IMR-90 (cell line): ENCODE measurements at regions not wholly inside any gene's neighbourhood (a gene's known extent, or its start where the extent isn't known, plus 50 kb on each side); places are given as distances from the start of the nearest gene placed in this dataset.

Experiments used
- ATAC-seq: fragments of 200-7000 bp; cut with Tn5 transposase; 2 replicates; pipeline ENCODE4 v1.9.1; 2020; ENCODE audit warnings: low read depth, mild to moderate bottlenecking, moderate library complexity
- BruUV-seq: library from RNA; stranded (reverse); fragments of 400-500 nt; replicated peaks from 2 replicates; lab custom pipeline; 2021; lab: Mats Ljungman, UMichigan
- CTCF ChIA-PET: fragments of 300-600 bp; formaldehyde crosslinking; extraction: SDS; loops from one replicate; lab custom pipeline; 2021; ENCODE audit warnings: antibody characterized with exemption; lab: Yijun Ruan, JAX
- POLR2A ChIA-PET: fragments of 300-600 bp; sonication (Branson Sonifier 250); formaldehyde crosslinking; loops from one replicate; lab custom pipeline; 2022; ENCODE audit warnings: antibody characterized with exemption; ENCODE audit not compliant: unreplicated experiment; lab: Charles Lee
- DNase-seq: peaks from one replicate; pipeline ENCODE4 v3.0.0; 2013
- H2AFZ ChIP-seq: replicated peaks from 2 replicates; pipeline ENCODE3; 2013; ENCODE audit warnings: low read length, mild to moderate bottlenecking; ENCODE audit not compliant: poor library complexity
- H2AK5ac ChIP-seq: 2 replicates; pipeline ENCODE4 v1.6.1; 2013; ENCODE audit warnings: low read depth, low read length, inconsistent platforms
- H2AK9ac ChIP-seq: replicated peaks from 2 replicates; pipeline ENCODE3; 2013; ENCODE audit warnings: mild to moderate bottlenecking, low read depth, low read length, moderate library complexity; ENCODE audit not compliant: poor library complexity
- H2BK120ac ChIP-seq: 2 replicates; pipeline ENCODE4 v1.6.1; 2013; ENCODE audit warnings: low read depth, low read length, inconsistent platforms
- H2BK15ac ChIP-seq: 3 replicates; pipeline ENCODE4 v1.6.1; 2013; ENCODE audit warnings: low read depth, low read length, inconsistent platforms
- H2BK20ac ChIP-seq: 2 replicates; pipeline ENCODE4 v1.6.1; 2013; ENCODE audit warnings: low read depth, mild to moderate bottlenecking, inconsistent platforms, low read length, moderate library complexity
- H2BK5ac ChIP-seq: 2 replicates; pipeline ENCODE4 v1.6.1; 2013; ENCODE audit warnings: mild to moderate bottlenecking, low read depth, low read length, inconsistent platforms; ENCODE audit not compliant: poor library complexity, severe bottlenecking
- H3K14ac ChIP-seq: replicated peaks from 2 replicates; pipeline ENCODE4 v1.6.1; 2013; ENCODE audit warnings: low read depth, low read length, inconsistent platforms
- H3K18ac ChIP-seq: 2 replicates; pipeline ENCODE4 v1.6.1; 2013; ENCODE audit warnings: low read depth, low read length, control low read depth
- H3K23ac ChIP-seq: 2 replicates; pipeline ENCODE4 v1.6.1; 2013; ENCODE audit warnings: low read depth, low read length, inconsistent platforms
- H3K27ac ChIP-seq: 2 replicates; pipeline ENCODE4 v1.5.1; 2013; ENCODE audit warnings: mild to moderate bottlenecking, control low read depth, low read length; ENCODE audit not compliant: insufficient read depth
- H3K27me3 ChIP-seq: 2 replicates; pipeline ENCODE4 v1.6.1; 2013; ENCODE audit warnings: low read length; ENCODE audit not compliant: control insufficient read depth, insufficient read depth
- H3K36me3 ChIP-seq: 2 replicates; pipeline ENCODE4 v1.6.1; 2013; ENCODE audit warnings: low read length, mixed read lengths; ENCODE audit not compliant: control insufficient read depth, insufficient read depth
- H3K4ac ChIP-seq: 2 replicates; pipeline ENCODE4 v1.6.1; 2013; ENCODE audit warnings: low read depth, low read length, inconsistent platforms
- H3K4me1 ChIP-seq: 2 replicates; pipeline ENCODE4 v1.6.1; 2013; ENCODE audit warnings: low read length, mixed read lengths; ENCODE audit not compliant: control insufficient read depth, insufficient read depth
- H3K4me2 ChIP-seq: 2 replicates; pipeline ENCODE4 v1.6.1; 2013; ENCODE audit warnings: low read depth, mild to moderate bottlenecking, control low read depth, low read length, moderate library complexity
- H3K4me3 ChIP-seq: 2 replicates; pipeline ENCODE4 v1.5.1; 2013; ENCODE audit warnings: low read depth, mild to moderate bottlenecking, control low read depth, low read length, moderate library complexity; ENCODE audit not compliant: insufficient read depth
- H3K56ac ChIP-seq: 2 replicates; pipeline ENCODE4 v1.6.1; 2013; ENCODE audit warnings: low read length, inconsistent platforms; ENCODE audit not compliant: insufficient read depth; ENCODE audit errors: extremely low read depth
- H3K79me1 ChIP-seq, 2 experiments: 2 replicates each; pipeline ENCODE4 v1.6.1; 2013; ENCODE audit warnings: low read length in 2 of 2, inconsistent platforms in 1 of 2, low read depth in 1 of 2
- H3K9ac ChIP-seq: 2 replicates; pipeline ENCODE4 v1.6.1; 2013; ENCODE audit warnings: low read depth, low read length, control low read depth
- H3K9me1 ChIP-seq: 2 replicates; pipeline ENCODE4 v1.6.1; 2013; ENCODE audit warnings: low read length, inconsistent platforms; ENCODE audit not compliant: insufficient read depth
- H3K9me3 ChIP-seq: 2 replicates; pipeline ENCODE4 v1.6.1; 2013; ENCODE audit warnings: low read length; ENCODE audit not compliant: control insufficient read depth, insufficient read depth
- H4K20me1 ChIP-seq: 2 replicates; pipeline ENCODE4 v1.6.1; 2013; ENCODE audit warnings: low read length, inconsistent platforms; ENCODE audit not compliant: insufficient read depth
- H4K5ac ChIP-seq: 2 replicates; pipeline ENCODE4 v1.6.1; 2013; ENCODE audit warnings: mild to moderate bottlenecking, low read depth, low read length, control low read depth
- H4K8ac ChIP-seq, 2 experiments: 2 replicates each; pipeline ENCODE4 v1.6.1; 2013; ENCODE audit warnings: low read depth in 2 of 2, low read length in 2 of 2, control low read depth in 1 of 2, inconsistent platforms in 1 of 2
- H4K91ac ChIP-seq: 2 replicates; pipeline ENCODE4 v1.6.1; 2013; ENCODE audit warnings: low read depth, low read length, inconsistent platforms; ENCODE audit not compliant: insufficient read depth
- BHLHE40 ChIP-seq: fragments of 150-350 bp; IDR thresholded peaks from 2 replicates; pipeline ENCODE4 v1.6.1; 2016; ENCODE audit warnings: mild to moderate bottlenecking, low read depth, low read length
- CEBPB ChIP-seq: IDR thresholded peaks from 2 replicates; pipeline ENCODE4 v1.6.1; 2012; ENCODE audit warnings: low read depth, low read length, improper control_type of control experiment
- CHD1 ChIP-seq: IDR thresholded peaks from 2 replicates; pipeline ENCODE4 v1.6.1; 2012; ENCODE audit warnings: low read depth, low read length, improper control_type of control experiment
- ELK1 ChIP-seq: fragments of 150-350 bp; IDR thresholded peaks from 2 replicates; pipeline ENCODE4 v1.6.1; 2016; ENCODE audit warnings: low read depth, mild to moderate bottlenecking, low read length, moderate library complexity, borderline replicate concordance
- FOS ChIP-seq: fragments of 150-350 bp; IDR thresholded peaks from 2 replicates; pipeline ENCODE4 v1.6.1; 2016; ENCODE audit warnings: low read depth, low read length
- MAFK ChIP-seq: IDR thresholded peaks from 2 replicates; pipeline ENCODE4 v1.6.1; 2012; ENCODE audit warnings: low read depth, low read length, improper control_type of control experiment
- MXI1 ChIP-seq: IDR thresholded peaks from 2 replicates; pipeline ENCODE4 v1.6.1; 2012; ENCODE audit warnings: low read depth, mild to moderate bottlenecking, low read length, moderate library complexity, borderline replicate concordance
- POLR2A ChIP-seq: IDR thresholded peaks from 2 replicates; pipeline ENCODE4 v1.6.1; 2012; ENCODE audit warnings: mild to moderate bottlenecking, low read depth, low read length
- RAD21 ChIP-seq: IDR thresholded peaks from 2 replicates; pipeline ENCODE4 v1.6.1; 2012; ENCODE audit warnings: low read length, improper control_type of control experiment
- SMC3 ChIP-seq: fragments of 150-350 bp; IDR thresholded peaks from 2 replicates; pipeline ENCODE4 v1.6.1; 2016; ENCODE audit warnings: low read depth, mild to moderate bottlenecking, antibody characterized with exemption, low read length, moderate library complexity
- USF2 ChIP-seq: fragments of 150-350 bp; IDR thresholded peaks from 2 replicates; pipeline ENCODE4 v1.6.1; 2017; ENCODE audit warnings: mild to moderate bottlenecking, antibody characterized with exemption, low read length, low read depth
- dilution Hi-C: fragments of 300-500 bp; cut with HindIII; formaldehyde crosslinking; loops from one replicate; pipeline ENCODE4 v1.14.3; 2018; ENCODE audit warnings: low sequenced_read_pairs; ENCODE audit not compliant: unreplicated experiment
- in situ Hi-C: fragments of 300-500 bp; cut with MboI; formaldehyde crosslinking; loops from 3 replicates; pipeline ENCODE4 v1.14.3; 2019; ENCODE audit warnings: low sequenced_read_pairs, inconsistent platforms, mixed read lengths
- intact Hi-C: fragments of 100-400 bp; cut with micrococcal nuclease; formaldehyde crosslinking; loops from 2 replicates; pipeline ENCODE4 v1.10.0; 2022

DNA sequence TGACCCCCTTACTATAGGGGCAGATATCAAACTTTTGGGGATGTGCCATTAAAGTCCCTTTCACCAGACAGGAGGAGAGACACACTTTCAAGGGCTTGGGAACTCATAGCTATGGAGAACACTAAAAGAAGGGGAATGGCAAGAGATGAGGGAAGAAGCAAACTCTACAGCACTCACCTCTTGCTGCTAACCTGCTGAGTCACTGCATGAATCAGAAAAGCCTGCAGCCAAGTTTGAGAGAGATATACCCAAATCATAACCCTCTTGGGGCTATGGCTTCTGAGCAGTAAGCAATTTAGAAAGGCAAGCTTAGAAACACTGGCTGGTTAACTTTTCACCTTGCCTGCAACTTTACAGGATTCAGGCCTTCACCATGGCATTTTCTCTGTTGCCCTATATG lies 1028.0 kb downstream of the UQCRFS1 start:
- no peak overlapping the region for H2BK15ac ChIP-seq
- H3K9ac ChIP-seq: no peak overlapping the region
- H3K4me2 ChIP-seq: no peak overlapping the region
- no peak overlapping the region for H2BK5ac ChIP-seq
- no peak overlapping the region for H3K27ac ChIP-seq
- no peak overlapping the region for H2BK20ac ChIP-seq
- no peak overlapping the region for H2AK5ac ChIP-seq
- peaks cover 26% of the 10 kb centered on the region for H3K9me3 ChIP-seq
- DNase-seq (no peak), ATAC-seq (no peak)
- TF ChIP-seq FOS: no peak
- TF ChIP-seq CHD1: no peak
- TF ChIP-seq SMC3: no peak
- TF ChIP-seq RAD21: no peak
- TF ChIP-seq MXI1: no peak
- TF ChIP-seq BHLHE40: no peak
- TF ChIP-seq ELK1: no peak
- no peak for TF ChIP-seq POLR2A
- TF ChIP-seq MAFK: no peak
- no peak for TF ChIP-seq USF2
- no peak for TF ChIP-seq CEBPB
- no peak overlapping the region for H4K5ac ChIP-seq
- H3K18ac ChIP-seq: no peak overlapping the region
- intact Hi-C loops (no loop called here), dilution Hi-C loops (no loop called here), in situ Hi-C loops (no loop called here)
- H3K56ac ChIP-seq: no peak overlapping the region
- H2AFZ ChIP-seq: no peak overlapping the region
- no peaks in the 10 kb centered on the region for H4K20me1 ChIP-seq
- no peaks in the 10 kb centered on the region for H3K36me3 ChIP-seq
- no peak overlapping the region for H3K23ac ChIP-seq
- ChIA-PET CTCF (no interaction called here), POLR2A (no interaction called here)
- H3K14ac ChIP-seq: no peak overlapping the region
- no peak overlapping the region for H4K91ac ChIP-seq
- H3K4me1 ChIP-seq: no peaks in the 10 kb centered on the region
- no peaks in the 10 kb centered on the region for H3K9me1 ChIP-seq
- H2BK120ac ChIP-seq: no peak overlapping the region
- no TSS peak for BruUV-seq
- H3K79me1 ChIP-seq: no peaks in the 10 kb centered on the region
- no peak overlapping the region for H4K8ac ChIP-seq
- no peak overlapping the region for H3K4ac ChIP-seq
- no peak overlapping the region for H3K4me3 ChIP-seq
- H2AK9ac ChIP-seq: no peak overlapping the region
- H3K27me3 ChIP-seq: no peaks in the 10 kb centered on the region
